Mammary epithelial cell (primary cell): ENCODE measurements at regions not wholly inside any gene's neighbourhood (a gene's known extent, or its start where the extent isn't known, plus 50 kb on each side); places are given as distances from the start of the nearest gene placed in this dataset.

Experiments
- CTCF ChIP-seq, 2 donors: IDR thresholded peaks in 1 of 2; conservative IDR thresholded peaks in 1 of 2; 2 replicates each; pipeline ENCODE4 v1.5.1; 2011 to 2012; ENCODE audit warnings: inconsistent platforms in 2 of 2, low read length in 2 of 2, mild to moderate bottlenecking in 2 of 2, control low read depth in 1 of 2, low read depth in 1 of 2; ENCODE audit not compliant: insufficient read depth in 1 of 2; ENCODE audit errors: extremely low read depth in 1 of 2
- EZH2 ChIP-seq: IDR thresholded peaks from 2 replicates; pipeline ENCODE4 v1.6.1; 2012; ENCODE audit warnings: low read length, inconsistent platforms, borderline replicate concordance

- TF ChIP-seq CTCF (conservative IDR thresholded peaks at IDR 0.05 in 1 of 2, IDR thresholded peaks at IDR 0.05 in 1 of 2; ENCODE audit: extremely low read depth in 1 of 2, insufficient read depth in 1 of 2, low read depth in 1 of 2, low read length in 2 of 2), result no peak
- no peak for TF ChIP-seq EZH2
Measured at GRCh38 chr3:117932441-117932840, 1102.2 kb downstream of the IGSF11 start.
